ENCODE measurements at regions not wholly inside any gene's neighbourhood (a gene's known extent, or its start where the extent isn't known, plus 50 kb on each side); places are given as distances from the start of the nearest gene placed in this dataset.

- Mint-ChIP-seq H3K27ac (no peak overlapping the region), H3K4me3 (no peak overlapping the region), H3K27me3 (ENCODE audit: low read depth in 3 of 3) (peaks cover 0 to 15% (median 7%) of the 10 kb centered on the region in 3 donors), H3K36me3 (no peaks in the 10 kb centered on the region), H3K9me3 (no peaks in the 10 kb centered on the region), H3K4me1 (no peaks in the 10 kb centered on the region)
- no peak for DNase-seq
Measured at GRCh38 chr14:61911574-61911973, 149.4 kb downstream of the SNAPC1 start.

DNA sequence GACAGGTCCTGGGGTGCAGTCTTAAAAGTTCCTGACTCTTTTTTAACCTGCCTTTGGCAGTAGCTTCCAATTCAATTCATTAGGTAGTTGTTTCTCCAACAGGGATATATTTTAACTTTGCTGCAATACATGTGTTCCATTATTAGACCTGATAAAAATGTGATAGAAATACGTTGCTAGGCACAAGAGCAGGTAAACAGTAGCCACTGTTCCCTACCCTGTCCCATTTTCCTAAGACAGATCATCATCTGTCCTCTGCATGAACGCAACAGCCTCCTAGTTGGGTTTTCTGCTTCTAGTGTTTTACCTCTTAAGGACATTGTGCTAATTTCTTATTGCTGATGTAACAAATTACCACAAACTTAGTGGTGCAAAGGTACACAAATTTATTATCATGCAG, 156.8 kb downstream of the SNAPC1 start:
- Mint-ChIP-seq H3K27ac (no peak overlapping the region), H3K27me3 (ENCODE audit: low read depth in 3 of 3) (peaks cover 0 to 11% (median 4%) of the 10 kb centered on the region in 3 donors)

DNA sequence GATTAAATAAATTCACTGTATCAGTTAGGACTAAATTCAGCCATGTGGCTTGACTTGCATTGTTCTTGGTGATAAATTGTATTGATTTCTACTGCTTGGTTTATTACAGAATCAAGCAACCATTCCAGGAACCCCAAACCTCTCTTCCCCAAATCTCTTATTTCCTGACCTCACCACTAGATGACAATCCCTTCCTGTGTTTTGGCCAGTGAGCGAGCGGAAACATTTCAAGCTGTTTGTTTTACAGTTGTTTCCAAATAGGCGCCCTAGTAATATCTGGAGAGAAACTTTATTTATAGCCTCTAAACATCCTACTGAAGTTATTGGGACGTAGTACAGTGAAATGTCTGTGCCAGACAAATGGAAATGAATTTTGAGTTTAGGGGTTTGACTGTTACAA, 161.1 kb downstream of the SNAPC1 start:
- Mint-ChIP-seq H3K4me1 (no peaks in the 10 kb centered on the region), H3K27me3 (ENCODE audit: low read depth in 3 of 3) (peaks cover 2 to 6% (median 5%) of the 10 kb centered on the region in 3 donors), H3K4me3 (no peak overlapping the region), H3K27ac (no peak overlapping the region), H3K36me3 (no peaks in the 10 kb centered on the region), H3K9me3 (no peaks in the 10 kb centered on the region)
- no peak for DNase-seq

More for the DNA sequence above, 156.8 kb downstream of the SNAPC1 start:
- Mint-ChIP-seq H3K36me3 (no peaks in the 10 kb centered on the region), H3K4me3 (no peak overlapping the region), H3K9me3 (peaks cover 0 to 2% (median 0%) of the 10 kb centered on the region in 6 donors), H3K4me1 (no peaks in the 10 kb centered on the region)
- DNase-seq: no peak

GRCh38 chr14:61925043-61925442, 162.8 kb downstream of the SNAPC1 start:
- Mint-ChIP-seq H3K27ac (no peak overlapping the region), H3K9me3 (no peaks in the 10 kb centered on the region), H3K27me3 (ENCODE audit: low read depth in 3 of 3) (peaks cover 2 to 5% (median 3%) of the 10 kb centered on the region in 3 donors), H3K4me1 (no peaks in the 10 kb centered on the region), H3K4me3 (no peak overlapping the region), H3K36me3 (no peaks in the 10 kb centered on the region)
- peak; percentile 37 to 44 (median 37) for DNase-seq

DNA sequence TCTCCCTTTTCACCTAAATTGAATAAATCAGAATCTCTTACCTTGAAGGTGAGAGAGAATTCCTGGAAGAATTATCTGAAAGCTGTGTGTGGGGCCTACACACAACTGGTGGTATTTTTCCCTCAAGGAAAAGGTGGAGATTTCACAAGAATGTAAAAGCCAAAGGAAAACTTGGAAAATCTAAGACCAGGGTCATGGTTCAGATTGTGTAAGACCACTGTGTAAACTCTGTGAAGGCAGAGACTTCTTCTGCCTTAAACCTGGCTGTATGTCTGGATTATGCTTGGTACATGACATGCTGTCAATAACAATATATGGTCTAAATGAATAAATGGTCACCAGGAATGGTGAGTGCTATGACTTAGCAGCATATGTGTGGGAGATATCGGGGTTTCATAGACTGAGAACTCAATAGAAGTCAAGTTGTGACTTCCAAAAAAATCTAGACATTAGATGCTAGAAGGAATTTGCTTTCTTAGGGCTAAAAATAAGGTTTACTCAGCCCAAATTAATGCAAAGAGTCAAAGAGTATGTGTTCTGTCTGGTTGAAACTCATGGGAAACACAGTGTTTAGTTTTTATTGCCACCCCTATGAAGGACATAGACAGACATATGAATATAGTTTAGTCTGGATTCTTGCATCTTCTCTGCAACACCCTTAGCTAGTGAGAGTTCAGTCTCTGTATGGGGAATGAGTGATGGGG, 163.7 kb downstream of the SNAPC1 start:
- H3K27ac Mint-ChIP-seq: no peak overlapping the region
- H3K4me3 Mint-ChIP-seq: no peak overlapping the region
- no peaks in the 10 kb centered on the region for H3K9me3 Mint-ChIP-seq
- no peaks in the 10 kb centered on the region for H3K36me3 Mint-ChIP-seq
- peaks cover 2 to 6% (median 5%) of the 10 kb centered on the region in 3 donors for H3K27me3 Mint-ChIP-seq (ENCODE audit: low read depth in 3 of 3)
- no peak for DNase-seq
- no peaks in the 10 kb centered on the region for H3K4me1 Mint-ChIP-seq

- H3K27ac Mint-ChIP-seq: no peak overlapping the region
Measured at GRCh38 chr14:61927060-61927459, 164.8 kb downstream of the SNAPC1 start.

GRCh38 chr14:61927520-61927919, 165.3 kb downstream of the SNAPC1 start:
- H3K27ac Mint-ChIP-seq: no peak overlapping the region
- DNase-seq: no peak
- no peak overlapping the region for H3K4me3 Mint-ChIP-seq
- H3K4me1 Mint-ChIP-seq: no peaks in the 10 kb centered on the region
- no peaks in the 10 kb centered on the region for H3K36me3 Mint-ChIP-seq
- peaks cover 5 to 6% (median 5%) of the 10 kb centered on the region in 3 donors for H3K27me3 Mint-ChIP-seq (ENCODE audit: low read depth in 3 of 3)
- H3K9me3 Mint-ChIP-seq: no peaks in the 10 kb centered on the region

More at GRCh38 chr14:61927060-61927459, 164.8 kb downstream of the SNAPC1 start:
- Mint-ChIP-seq H3K27me3 (ENCODE audit: low read depth in 3 of 3) (peaks cover 2 to 6% (median 5%) of the 10 kb centered on the region in 3 donors), H3K9me3 (no peaks in the 10 kb centered on the region), H3K36me3 (no peaks in the 10 kb centered on the region), H3K4me1 (no peaks in the 10 kb centered on the region), H3K4me3 (no peak overlapping the region)
- no peak for DNase-seq

DNA sequence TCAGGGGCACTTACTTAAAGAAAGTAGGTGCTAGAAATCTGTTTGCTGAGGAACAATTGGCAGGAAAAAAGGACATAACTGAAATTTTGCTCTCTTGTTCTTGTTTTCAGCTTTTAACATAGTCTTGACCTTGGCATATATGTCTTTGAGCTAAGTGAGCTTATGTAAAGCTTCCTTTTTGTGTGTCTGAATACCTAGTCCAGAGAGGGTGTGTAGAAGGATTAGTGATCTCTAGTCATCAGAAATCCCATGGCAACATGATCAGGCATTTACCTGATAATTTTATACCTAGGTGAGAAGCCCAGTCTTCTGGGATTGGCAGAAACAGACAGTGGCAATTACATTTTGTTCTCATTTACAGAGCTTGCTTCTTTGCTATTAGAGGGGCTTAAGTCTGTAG, 166.1 kb downstream of the SNAPC1 start:
- H3K36me3 Mint-ChIP-seq: no peaks in the 10 kb centered on the region
- H3K4me1 Mint-ChIP-seq: no peaks in the 10 kb centered on the region
- H3K4me3 Mint-ChIP-seq: no peak overlapping the region
- no peak for DNase-seq
- H3K9me3 Mint-ChIP-seq: no peaks in the 10 kb centered on the region
- H3K27ac Mint-ChIP-seq: no peak overlapping the region
- peaks cover 4 to 7% (median 5%) of the 10 kb centered on the region in 3 donors for H3K27me3 Mint-ChIP-seq (ENCODE audit: low read depth in 3 of 3)

- no peaks in the 10 kb centered on the region for H3K4me1 Mint-ChIP-seq
- no peak for DNase-seq
- H3K27ac Mint-ChIP-seq: no peak overlapping the region
- H3K4me3 Mint-ChIP-seq: no peak overlapping the region
- peaks cover 3 to 7% (median 5%) of the 10 kb centered on the region in 3 donors for H3K27me3 Mint-ChIP-seq (ENCODE audit: low read depth in 3 of 3)
- no peaks in the 10 kb centered on the region for H3K9me3 Mint-ChIP-seq
- no peaks in the 10 kb centered on the region for H3K36me3 Mint-ChIP-seq
Measured at GRCh38 chr14:61928701-61929100, 166.5 kb downstream of the SNAPC1 start.

- no peak overlapping the region for H3K27ac Mint-ChIP-seq
- H3K4me1 Mint-ChIP-seq: no peaks in the 10 kb centered on the region
- DNase-seq: no peak
- no peaks in the 10 kb centered on the region for H3K36me3 Mint-ChIP-seq
- no peak overlapping the region for H3K4me3 Mint-ChIP-seq
- no peaks in the 10 kb centered on the region for H3K9me3 Mint-ChIP-seq
- H3K27me3 Mint-ChIP-seq (ENCODE audit: low read depth in 3 of 3): peaks cover 3 to 7% (median 5%) of the 10 kb centered on the region in 3 donors
Measured at GRCh38 chr14:61929651-61930050, 167.4 kb downstream of the SNAPC1 start.

GRCh38 chr14:61930101-61930857, 168.1 kb downstream of the SNAPC1 start:
- Mint-ChIP-seq H3K9me3 (no peaks in the 10 kb centered on the region), H3K4me1 (no peaks in the 10 kb centered on the region), H3K27me3 (ENCODE audit: low read depth in 3 of 3) (peaks cover 4 to 6% (median 5%) of the 10 kb centered on the region in 3 donors), H3K4me3 (no peak overlapping the region), H3K36me3 (no peaks in the 10 kb centered on the region), H3K27ac (no peak overlapping the region)
- no peak for DNase-seq

DNA sequence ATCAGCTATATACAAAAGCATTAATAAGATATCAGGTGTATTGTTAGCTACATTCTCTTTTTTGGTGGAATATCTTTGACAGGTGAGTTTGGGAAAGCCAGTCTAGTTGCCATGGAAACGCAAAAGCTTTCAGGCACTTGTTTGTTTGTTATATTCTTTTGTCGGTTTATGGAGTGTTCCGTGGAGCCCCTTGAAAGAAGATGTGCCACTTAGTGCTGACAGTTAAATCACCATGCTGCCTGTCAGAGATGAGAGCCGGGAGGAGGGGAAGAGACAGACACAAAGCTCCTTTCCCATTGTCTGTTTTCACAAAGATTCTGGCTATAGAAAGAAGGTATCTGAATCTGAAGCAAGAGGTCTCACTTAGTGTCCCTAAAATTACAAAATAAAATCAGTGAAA, 170.8 kb downstream of the SNAPC1 start:
- no peak overlapping the region for H3K4me3 Mint-ChIP-seq
- H3K9me3 Mint-ChIP-seq: no peaks in the 10 kb centered on the region
- H3K27me3 Mint-ChIP-seq (ENCODE audit: low read depth in 3 of 3): peaks cover 7 to 11% (median 8%) of the 10 kb centered on the region in 3 donors
- no peak overlapping the region for H3K27ac Mint-ChIP-seq
- no peak for DNase-seq
- H3K4me1 Mint-ChIP-seq: no peaks in the 10 kb centered on the region
- no peaks in the 10 kb centered on the region for H3K36me3 Mint-ChIP-seq

DNA sequence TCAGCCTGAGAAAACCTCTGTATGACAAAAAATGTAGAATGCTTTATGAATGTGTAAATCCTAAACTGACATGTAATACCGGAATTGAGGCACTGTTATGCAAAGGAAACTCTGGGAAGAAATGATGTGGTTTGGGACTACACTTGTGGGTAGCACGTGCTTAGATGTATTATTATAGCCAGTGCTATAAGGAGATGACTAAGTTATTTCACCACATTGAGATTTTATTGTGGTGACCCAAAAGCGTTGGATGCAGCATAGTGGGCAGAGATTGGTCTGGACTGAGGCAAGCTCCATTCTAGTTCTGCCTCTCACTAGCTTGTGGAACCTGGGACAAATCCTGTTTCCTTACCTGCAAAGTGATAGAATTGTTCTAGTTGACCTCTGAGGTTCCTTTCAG, 172.2 kb downstream of the SNAPC1 start:
- peaks cover 5 to 12% (median 8%) of the 10 kb centered on the region in 3 donors for H3K27me3 Mint-ChIP-seq (ENCODE audit: low read depth in 3 of 3)
- H3K4me3 Mint-ChIP-seq: no peak overlapping the region
- no peak for DNase-seq
- no peaks in the 10 kb centered on the region for H3K9me3 Mint-ChIP-seq
- no peaks in the 10 kb centered on the region for H3K4me1 Mint-ChIP-seq
- H3K27ac Mint-ChIP-seq: no peak overlapping the region
- H3K36me3 Mint-ChIP-seq: peaks cover 0 to 1% (median 0%) of the 10 kb centered on the region in 3 donors

DNA sequence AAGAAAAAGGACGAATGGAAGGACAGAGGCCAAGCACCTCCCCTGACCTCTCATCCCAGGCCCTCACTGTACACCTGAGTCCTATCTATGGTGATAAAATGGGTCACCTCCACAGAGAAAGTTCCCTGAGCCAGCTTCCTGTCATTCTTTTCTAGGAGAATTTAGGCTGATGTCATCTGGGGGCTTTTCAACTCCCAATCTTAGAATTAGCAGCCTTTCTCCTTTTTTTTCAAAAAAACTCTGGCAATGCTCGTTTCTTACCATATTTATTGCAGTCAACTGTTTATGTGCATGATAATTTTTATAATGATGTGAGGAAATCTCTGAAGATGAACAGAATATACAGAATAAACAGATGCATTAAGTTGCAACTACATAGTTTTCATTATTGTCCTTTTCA, 177.6 kb downstream of the SNAPC1 start:
- H3K27ac Mint-ChIP-seq: no peak overlapping the region
- H3K9me3 Mint-ChIP-seq: peaks cover 0 to 5% (median 0%) of the 10 kb centered on the region in 6 donors
- DNase-seq: no peak
- H3K4me1 Mint-ChIP-seq: no peaks in the 10 kb centered on the region
- H3K36me3 Mint-ChIP-seq: peaks cover 0 to 6% (median 0%) of the 10 kb centered on the region in 3 donors
- H3K4me3 Mint-ChIP-seq: no peak overlapping the region
- peaks cover 2 to 17% (median 16%) of the 10 kb centered on the region in 3 donors for H3K27me3 Mint-ChIP-seq (ENCODE audit: low read depth in 3 of 3)
